Parathyroid adenoma (tissue), 2 donors: ENCODE measurements at regions not wholly inside any gene's neighbourhood (a gene's known extent, or its start where the extent isn't known, plus 50 kb on each side); places are given as distances from the start of the nearest gene placed in this dataset.
"Not testable (repeated sequence)": the region's sequence is repeated elsewhere in the genome, so short reads cannot be mapped to it uniquely, and the experiment has no call there.

Experiments used
- H2AFZ ChIP-seq: fragments of 300-600 bp; sonication (generic); one replicate; pipeline ENCODE4 v1.7.0; 2017; ENCODE audit warnings: antibody characterized with exemption, mild to moderate bottlenecking
- H3K27ac ChIP-seq: fragments of 300-600 bp; sonication (generic); one replicate; pipeline ENCODE4 v1.7.0; 2017
- H3K27me3 ChIP-seq: fragments of 300-600 bp; sonication (generic); one replicate; pipeline ENCODE4 v1.7.0; 2017; ENCODE audit warnings: low read length; ENCODE audit not compliant: control insufficient read depth, insufficient read depth
- H3K36me3 ChIP-seq: fragments of 300-600 bp; sonication (generic); one replicate; pipeline ENCODE4 v1.7.0; 2017; ENCODE audit warnings: low read length; ENCODE audit not compliant: control insufficient read depth, insufficient read depth
- H3K4me1 ChIP-seq: fragments of 300-600 bp; sonication (generic); one replicate; pipeline ENCODE4 v1.7.0; 2017; ENCODE audit warnings: control low read depth
- H3K4me2 ChIP-seq: fragments of 300-600 bp; sonication (generic); one replicate; pipeline ENCODE4 v1.7.0; 2017; ENCODE audit warnings: low read length
- H3K4me3 ChIP-seq: fragments of 300-600 bp; sonication (generic); one replicate; pipeline ENCODE4 v1.7.0; 2017; ENCODE audit warnings: low read depth, low read length
- H3K79me2 ChIP-seq: fragments of 300-600 bp; sonication (generic); one replicate; pipeline ENCODE4 v1.7.0; 2017; ENCODE audit warnings: control low read depth
- H3K9ac ChIP-seq: fragments of 300-600 bp; sonication (generic); one replicate; pipeline ENCODE4 v1.7.0; 2017; ENCODE audit warnings: mild to moderate bottlenecking
- H3K9me3 ChIP-seq: fragments of 300-600 bp; sonication (generic); one replicate; pipeline ENCODE4 v1.7.0; 2017; ENCODE audit warnings: low read length; ENCODE audit not compliant: control insufficient read depth
- TF ChIP-seq, protein P1 (sequence below): fragments of 300-600 bp; sonication (generic); IDR thresholded peaks from one replicate; pipeline ENCODE4 v1.7.0; 2017; ENCODE audit warnings: antibody characterized with exemption, mild to moderate bottlenecking
- donor health status: primary hyperparathyroidism.

DNA sequence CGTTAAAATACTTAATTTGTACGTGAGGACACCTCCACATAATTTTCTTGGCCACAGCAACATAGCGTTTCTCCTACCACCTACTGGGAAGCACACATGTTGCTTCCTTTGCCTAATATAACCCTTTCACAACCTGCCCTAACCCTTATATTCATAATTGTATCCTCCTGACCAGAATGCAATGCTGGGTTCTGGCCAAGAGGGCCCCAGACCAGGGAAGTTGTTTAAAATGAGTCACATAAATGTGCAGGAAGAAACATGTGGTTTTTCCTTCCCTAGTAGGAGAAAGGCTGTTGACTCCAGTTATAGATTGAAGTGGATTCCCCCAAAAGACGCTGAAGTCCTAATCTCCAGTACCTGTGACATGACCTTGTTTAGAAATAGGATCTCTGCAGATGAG is 187.3 kb downstream of the NUFIP1 start:
- Histone ChIP-seq H3K27ac (no peak overlapping the region), H3K79me2 (no peaks in the 10 kb centered on the region), H3K9me3 (no peaks in the 10 kb centered on the region), H3K36me3 (no peaks in the 10 kb centered on the region), H3K4me2 (no peak overlapping the region), H2AFZ (no peak overlapping the region), H3K9ac (no peak overlapping the region), H3K4me3 (no peak overlapping the region), H3K4me1 (no peaks in the 10 kb centered on the region), H3K27me3 (no peaks in the 10 kb centered on the region)
- TF ChIP-seq, protein P1, sequence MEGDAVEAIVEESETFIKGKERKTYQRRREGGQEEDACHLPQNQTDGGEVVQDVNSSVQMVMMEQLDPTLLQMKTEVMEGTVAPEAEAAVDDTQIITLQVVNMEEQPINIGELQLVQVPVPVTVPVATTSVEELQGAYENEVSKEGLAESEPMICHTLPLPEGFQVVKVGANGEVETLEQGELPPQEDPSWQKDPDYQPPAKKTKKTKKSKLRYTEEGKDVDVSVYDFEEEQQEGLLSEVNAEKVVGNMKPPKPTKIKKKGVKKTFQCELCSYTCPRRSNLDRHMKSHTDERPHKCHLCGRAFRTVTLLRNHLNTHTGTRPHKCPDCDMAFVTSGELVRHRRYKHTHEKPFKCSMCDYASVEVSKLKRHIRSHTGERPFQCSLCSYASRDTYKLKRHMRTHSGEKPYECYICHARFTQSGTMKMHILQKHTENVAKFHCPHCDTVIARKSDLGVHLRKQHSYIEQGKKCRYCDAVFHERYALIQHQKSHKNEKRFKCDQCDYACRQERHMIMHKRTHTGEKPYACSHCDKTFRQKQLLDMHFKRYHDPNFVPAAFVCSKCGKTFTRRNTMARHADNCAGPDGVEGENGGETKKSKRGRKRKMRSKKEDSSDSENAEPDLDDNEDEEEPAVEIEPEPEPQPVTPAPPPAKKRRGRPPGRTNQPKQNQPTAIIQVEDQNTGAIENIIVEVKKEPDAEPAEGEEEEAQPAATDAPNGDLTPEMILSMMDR: no peak

DNA sequence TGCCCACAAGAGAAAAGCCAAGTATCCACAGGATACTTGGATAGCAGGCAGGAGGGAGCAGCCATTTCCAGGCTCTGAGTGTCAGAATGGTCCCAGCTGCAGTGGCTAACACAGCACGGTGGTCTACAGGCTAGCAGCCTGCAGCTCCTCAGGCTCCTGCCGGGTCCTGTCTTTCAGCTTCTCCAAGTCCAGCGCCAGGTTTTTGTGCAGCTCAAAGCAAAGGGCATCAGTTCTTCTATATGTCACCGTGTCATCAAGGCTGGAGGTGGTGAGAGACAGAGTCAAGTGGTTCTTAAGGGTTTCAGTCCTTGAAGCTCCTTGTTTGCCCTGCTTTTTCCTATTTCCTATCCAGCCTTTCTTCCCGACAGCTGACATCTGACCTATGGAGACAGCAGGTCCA is 188.6 kb downstream of the NUFIP1 start:
- no peaks in the 10 kb centered on the region for H3K27me3 ChIP-seq
- no peak overlapping the region for H3K4me3 ChIP-seq
- TF ChIP-seq, protein P1: no peak
- H3K4me1 ChIP-seq: no peaks in the 10 kb centered on the region
- no peaks in the 10 kb centered on the region for H3K79me2 ChIP-seq
- no peak overlapping the region for H3K27ac ChIP-seq
- no peak overlapping the region for H2AFZ ChIP-seq
- H3K36me3 ChIP-seq: no peaks in the 10 kb centered on the region
- H3K9me3 ChIP-seq: no peaks in the 10 kb centered on the region
- no peak overlapping the region for H3K9ac ChIP-seq
- H3K4me2 ChIP-seq: no peak overlapping the region

DNA sequence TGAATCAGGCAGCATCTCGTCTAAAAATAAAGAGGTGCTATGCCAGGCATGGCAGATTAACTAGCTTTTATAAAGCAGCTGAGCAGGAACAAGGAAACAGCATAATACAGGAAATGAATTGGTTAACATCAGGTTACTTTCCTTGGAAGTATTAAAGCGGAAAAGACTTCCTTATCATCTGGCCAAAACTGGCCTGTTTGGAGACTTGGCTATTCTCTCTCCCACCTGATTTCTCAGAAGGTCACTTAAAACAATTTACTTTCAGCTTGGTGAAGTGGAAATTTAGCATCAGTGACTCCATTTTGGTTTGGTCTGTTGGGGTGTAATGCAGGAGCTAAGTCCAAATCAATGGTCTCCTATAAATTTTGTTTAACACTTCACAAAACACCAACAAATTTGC is 191.6 kb downstream of the NUFIP1 start:
- no peaks in the 10 kb centered on the region for H3K4me1 ChIP-seq
- no peak overlapping the region for H3K9ac ChIP-seq
- TF ChIP-seq, protein P1: no peak
- H3K4me3 ChIP-seq: no peak overlapping the region
- no peaks in the 10 kb centered on the region for H3K36me3 ChIP-seq
- H3K27ac ChIP-seq: no peak overlapping the region
- no peak overlapping the region for H3K4me2 ChIP-seq
- H3K79me2 ChIP-seq: no peaks in the 10 kb centered on the region
- no peak overlapping the region for H2AFZ ChIP-seq
- H3K9me3 ChIP-seq: no peaks in the 10 kb centered on the region
- H3K27me3 ChIP-seq: no peaks in the 10 kb centered on the region

DNA sequence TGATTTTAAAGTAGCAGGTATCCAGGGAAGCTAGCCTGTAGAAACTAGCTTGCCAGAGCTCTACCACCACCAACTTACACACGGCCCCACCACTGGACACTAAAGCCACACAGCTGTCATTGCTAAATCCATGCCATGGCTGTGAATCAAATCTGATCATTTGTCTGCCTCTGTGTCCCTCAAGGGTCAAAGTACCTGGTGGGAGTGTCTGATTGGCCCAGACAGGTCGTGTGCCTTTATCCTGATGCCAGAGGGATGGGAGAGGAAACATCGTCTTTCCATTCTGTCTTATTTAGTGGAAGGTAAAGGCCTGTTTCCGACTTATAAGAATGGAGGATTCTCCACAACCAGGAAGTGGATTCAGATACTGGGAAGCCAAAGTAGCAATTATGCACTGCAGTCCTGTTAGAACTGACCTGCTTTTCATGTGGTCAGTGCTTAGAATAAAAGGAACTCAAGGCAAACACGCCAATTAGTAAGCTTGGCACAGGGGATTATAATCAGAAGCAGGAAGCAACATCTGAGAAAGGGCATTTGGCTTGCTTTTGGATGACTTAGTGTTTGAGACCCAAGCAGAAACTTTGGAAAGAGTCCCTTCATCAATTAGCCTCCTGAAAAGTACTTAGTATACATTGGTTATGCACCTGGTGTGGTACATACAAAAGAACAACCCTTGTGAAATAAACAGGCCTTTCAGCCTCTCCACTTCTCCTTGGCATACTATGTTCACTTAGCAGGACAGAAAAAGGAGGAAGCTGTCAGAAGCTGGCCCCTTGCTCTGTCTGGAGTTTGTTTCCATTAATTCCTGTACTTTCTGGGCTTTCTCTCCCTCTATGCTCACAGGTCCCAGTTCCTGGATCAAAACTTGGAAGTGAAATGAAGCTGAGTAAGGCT is 192.4 kb downstream of the NUFIP1 start:
- Histone ChIP-seq H3K4me1 (no peaks in the 10 kb centered on the region), H2AFZ (no peak overlapping the region), H3K4me3 (no peak overlapping the region), H3K9me3 (no peaks in the 10 kb centered on the region), H3K27me3 (no peaks in the 10 kb centered on the region), H3K9ac (no peak overlapping the region), H3K36me3 (no peaks in the 10 kb centered on the region), H3K27ac (no peak overlapping the region), H3K4me2 (no peak overlapping the region), H3K79me2 (no peaks in the 10 kb centered on the region)
- TF ChIP-seq, protein P1: no peak

DNA sequence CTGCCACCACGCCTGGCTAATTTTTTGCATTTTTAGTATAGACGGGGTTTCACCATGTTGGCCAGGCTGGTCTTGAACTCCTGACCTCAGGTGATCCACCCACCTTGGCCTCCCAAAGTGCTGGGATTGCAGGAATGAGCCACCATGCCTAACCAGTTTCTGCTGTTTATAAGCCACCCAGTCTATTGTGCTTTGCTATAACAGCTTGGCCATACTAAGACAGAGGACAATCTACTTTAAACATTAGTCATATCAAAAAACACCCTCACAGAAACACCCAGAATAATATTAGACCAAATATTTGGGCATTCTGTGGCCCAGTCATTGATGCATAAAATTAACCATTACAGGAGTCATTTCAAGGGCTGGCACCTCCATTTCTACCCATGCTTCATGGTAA is 193.2 kb downstream of the NUFIP1 start:
- H3K27ac ChIP-seq, H3K36me3 ChIP-seq, H3K4me2 ChIP-seq, H3K4me1 ChIP-seq, H3K4me3 ChIP-seq, H3K9me3 ChIP-seq, H2AFZ ChIP-seq, H3K79me2 ChIP-seq, H3K9ac ChIP-seq, H3K27me3 ChIP-seq: not testable (repeated sequence)
